ENCODE measurements at regions not wholly inside any gene's neighbourhood (a gene's known extent, or its start where the extent isn't known, plus 50 kb on each side); places are given as distances from the start of the nearest gene placed in this dataset.

- TF ChIP-seq CTCF (IDR thresholded peaks at IDR 0.05; ENCODE audit: control extremely low read depth in 1 of 3, insufficient read depth in 1 of 3, low read depth in 1 of 3, low read length in 3 of 3), result no peak
Measured at GRCh38 chr4:11072463-11072862, 356.2 kb downstream of the HS3ST1 start (continued).

All from H1 (cell line).